ENCODE measurements at regions not wholly inside any gene's neighbourhood (a gene's known extent, or its start where the extent isn't known, plus 50 kb on each side); places are given as distances from the start of the nearest gene placed in this dataset.
A peak's percentile ranks its signal among the peaks of the same experiment; 100 is the strongest.
"Not testable (repeated sequence)": the region's sequence is repeated elsewhere in the genome, so short reads cannot be mapped to it uniquely, and the experiment has no call there.

DNA sequence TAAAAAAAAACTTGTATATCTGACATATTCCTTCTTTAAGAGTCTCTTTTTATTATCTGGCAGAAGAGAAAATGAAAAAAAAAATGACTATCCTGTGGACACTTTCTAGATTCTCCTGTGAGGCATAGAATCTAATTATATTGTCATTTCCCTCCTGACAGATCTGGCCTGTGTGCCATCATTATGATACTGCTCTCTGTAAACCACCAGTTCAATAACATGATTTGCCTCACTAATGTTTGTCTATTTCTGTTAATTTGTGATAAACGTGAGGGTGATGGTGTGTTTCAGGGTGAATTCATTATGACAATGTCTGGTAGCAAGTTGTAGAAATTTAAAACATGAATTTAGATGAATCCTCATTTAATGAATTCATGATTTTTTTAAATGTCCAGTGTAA is 844.5 kb upstream of the ADGRB3 start:
- no peak for DNase-seq (ENCODE audit: low read depth)

GRCh38 chr6:67787119-67787518 is 848.0 kb upstream of the ADGRB3 start:
- not testable (repeated sequence) for DNase-seq (ENCODE audit: low read depth)

DNA sequence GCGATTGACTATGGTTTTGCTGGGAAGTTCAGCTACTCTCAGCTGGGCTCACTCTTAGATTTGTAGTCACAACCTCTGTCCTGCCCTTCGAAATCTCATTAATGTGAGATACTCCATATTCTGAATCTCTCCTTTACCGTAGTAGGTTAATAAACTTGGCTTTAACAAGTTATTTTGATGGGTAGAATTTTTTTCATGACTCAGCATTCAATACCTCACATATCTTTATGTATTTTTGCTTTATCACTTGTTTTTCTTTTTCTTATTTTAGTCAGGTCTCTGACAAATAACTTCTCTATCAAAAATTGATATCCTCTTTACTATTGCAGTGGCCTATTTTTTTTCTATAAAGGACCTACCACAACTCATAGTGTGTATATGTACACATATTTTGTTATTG is 855.2 kb upstream of the ADGRB3 start:
- DNase-seq (ENCODE audit: low read depth) = no peak

DNA sequence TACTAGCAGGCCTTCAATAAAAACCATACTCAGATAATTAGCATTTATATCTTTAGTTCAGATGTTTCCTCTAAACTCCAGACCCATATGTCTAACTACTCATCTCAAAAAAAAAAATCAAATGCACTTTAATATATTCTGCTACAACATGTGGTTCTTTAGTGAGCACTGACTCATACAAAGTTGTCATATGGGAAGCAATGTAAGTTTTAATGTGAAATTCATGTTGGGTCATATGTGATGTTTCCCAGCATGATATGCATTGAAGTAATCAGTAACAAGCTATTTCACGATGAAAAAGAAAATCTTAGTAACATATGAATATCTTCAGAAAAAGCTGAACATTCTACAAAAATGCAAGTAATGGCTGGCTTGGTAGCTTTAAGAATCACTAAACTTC is 859.7 kb upstream of the ADGRB3 start:
- no peak for DNase-seq (ENCODE audit: low read depth)

DNA sequence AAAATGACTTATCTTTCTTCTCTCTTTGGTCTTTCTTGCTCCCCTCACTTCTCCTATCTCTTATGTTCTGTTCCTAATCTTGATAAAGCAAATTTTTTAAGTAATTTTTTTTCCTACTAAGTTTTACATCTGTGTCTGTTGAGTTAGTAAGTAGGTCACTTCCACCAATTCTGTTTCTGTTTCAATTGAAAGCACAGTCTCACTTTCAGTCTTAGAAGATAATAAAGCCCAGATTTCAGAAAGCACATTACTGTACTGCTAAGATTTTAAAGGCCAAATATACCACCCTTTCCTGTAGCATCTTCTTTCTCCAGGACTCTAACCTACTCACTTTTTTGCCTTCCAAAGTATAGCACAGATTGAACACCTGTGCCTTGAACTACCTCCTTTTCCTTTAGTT is 866.1 kb upstream of the ADGRB3 start:
- no peak for DNase-seq (ENCODE audit: low read depth)

DNA sequence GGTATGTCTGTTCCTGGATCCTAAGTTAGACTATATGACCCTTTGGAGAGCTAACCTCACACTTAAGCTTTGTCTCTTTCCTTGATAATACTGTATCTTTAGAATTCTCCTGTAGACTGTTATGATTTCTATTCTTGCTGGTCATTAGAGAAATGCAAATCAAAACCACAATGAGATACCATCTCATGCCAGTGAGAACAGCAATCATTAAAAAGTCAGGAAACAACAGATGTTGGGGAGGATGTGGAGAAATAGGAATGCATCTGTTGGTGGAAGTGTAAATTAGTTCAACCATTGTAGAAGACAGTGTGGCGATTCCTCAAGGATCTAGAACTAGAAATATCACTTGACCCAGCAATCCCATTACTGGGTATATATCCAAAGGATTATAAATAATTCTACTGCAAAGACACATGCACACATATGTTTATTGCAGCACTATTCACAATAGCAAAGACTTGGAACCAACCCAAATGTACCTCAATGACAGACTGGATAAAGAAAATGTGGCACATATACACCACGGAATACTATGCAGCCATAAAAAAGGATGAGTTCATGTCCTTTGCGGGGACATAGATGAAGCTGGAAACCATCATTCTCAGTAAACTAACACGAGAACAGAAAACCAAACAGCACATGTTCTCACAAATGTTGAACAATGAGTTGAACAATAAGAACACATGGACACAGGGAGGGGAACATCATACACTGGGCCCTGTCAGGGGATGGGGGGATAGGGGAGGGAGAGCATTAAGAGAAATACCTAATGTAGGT is 867.8 kb upstream of the ADGRB3 start:
- DNase-seq (ENCODE audit: low read depth) = not testable (repeated sequence)

DNA sequence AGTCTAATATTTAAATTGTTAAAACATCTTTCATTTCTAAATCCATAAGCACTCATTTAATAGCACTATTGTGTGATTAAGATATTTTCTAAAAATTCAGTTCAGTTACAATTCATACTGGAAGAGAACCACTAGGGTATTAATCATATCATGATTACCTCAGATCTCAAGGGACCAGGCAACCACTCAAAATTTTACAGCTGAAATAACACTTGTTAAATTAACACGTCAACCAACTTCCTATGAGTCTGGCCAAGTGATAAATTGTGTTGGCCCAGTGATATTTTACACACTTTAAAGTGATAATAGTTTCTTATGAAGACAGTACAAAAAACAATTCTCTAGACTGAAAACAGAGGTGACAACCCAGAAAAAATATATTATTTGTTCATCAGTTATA is 869.0 kb upstream of the ADGRB3 start:
- peak; percentile 50 for DNase-seq (ENCODE audit: low read depth)

GRCh38 chr6:67759001-67759400 is 876.1 kb upstream of the ADGRB3 start:
- no peak for DNase-seq (ENCODE audit: low read depth)

GRCh38 chr6:67757465-67758033 is 877.5 kb upstream of the ADGRB3 start:
- DNase-seq (ENCODE audit: low read depth) = no peak

- peak; percentile 20 for DNase-seq (ENCODE audit: low read depth)
Measured at GRCh38 chr6:67748521-67748920, 886.6 kb upstream of the ADGRB3 start.

DNA sequence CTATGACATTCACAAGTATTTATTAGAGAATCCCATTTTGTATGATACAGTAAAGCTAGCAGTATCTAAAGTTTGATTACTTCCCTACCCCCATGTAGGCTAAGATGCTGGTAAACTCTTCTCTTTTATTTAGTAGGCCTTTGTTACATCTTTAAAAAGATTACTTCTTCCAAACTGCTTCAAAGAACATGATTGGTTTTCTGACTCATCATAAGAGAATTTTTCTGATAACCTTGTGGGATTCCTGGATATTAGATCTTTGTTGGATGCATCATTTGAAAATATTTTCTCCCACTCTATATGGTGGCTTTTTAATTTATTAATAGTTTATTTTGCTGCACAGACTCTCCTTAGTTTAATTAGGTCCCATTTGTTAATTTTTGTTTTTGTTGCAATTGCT is 898.3 kb upstream of the ADGRB3 start:
- no peak for DNase-seq (ENCODE audit: low read depth)

DNA sequence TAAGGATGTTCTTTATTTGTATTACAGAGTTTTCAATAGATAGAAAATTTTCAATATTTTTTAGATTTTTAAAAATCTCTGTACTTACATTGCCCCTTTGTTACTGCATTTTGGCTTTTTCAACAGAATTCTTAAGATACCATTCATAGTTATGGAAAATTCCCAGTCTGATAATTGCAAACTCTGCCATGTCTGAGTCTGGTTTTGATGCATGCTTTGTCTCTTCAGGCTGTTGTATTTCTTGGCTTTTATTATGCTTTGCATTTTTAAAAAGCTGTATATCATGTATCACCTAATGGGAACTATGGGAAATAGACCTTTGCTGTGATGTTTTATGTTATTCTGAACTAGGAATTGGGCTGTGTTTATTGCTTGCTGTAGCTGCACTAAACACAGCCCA is 898.9 kb upstream of the ADGRB3 start:
- DNase-seq (ENCODE audit: low read depth) = no peak

DNA sequence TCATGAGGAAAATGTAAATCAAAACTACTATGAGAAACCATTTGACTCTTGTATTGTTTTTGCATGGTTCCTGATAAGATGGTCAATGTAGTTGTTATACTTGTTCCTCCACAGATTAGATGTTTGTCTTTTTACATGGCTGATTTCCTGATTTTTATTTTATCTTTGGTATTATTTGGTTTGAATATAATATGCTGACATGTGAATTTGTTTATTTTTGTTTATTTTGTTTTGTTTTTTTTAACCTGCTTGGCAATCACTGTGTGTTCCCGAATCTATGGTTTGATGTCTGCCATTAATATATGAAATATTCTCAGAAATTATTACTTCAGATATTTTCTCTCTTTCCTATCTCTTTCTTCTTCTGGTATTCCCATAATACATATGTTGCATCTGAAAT is 899.5 kb upstream of the ADGRB3 start:
- no peak for DNase-seq (ENCODE audit: low read depth)

GRCh38 chr6:67722861-67723261 is 912.2 kb upstream of the ADGRB3 start:
- no peak for DNase-seq (ENCODE audit: low read depth)

DNA sequence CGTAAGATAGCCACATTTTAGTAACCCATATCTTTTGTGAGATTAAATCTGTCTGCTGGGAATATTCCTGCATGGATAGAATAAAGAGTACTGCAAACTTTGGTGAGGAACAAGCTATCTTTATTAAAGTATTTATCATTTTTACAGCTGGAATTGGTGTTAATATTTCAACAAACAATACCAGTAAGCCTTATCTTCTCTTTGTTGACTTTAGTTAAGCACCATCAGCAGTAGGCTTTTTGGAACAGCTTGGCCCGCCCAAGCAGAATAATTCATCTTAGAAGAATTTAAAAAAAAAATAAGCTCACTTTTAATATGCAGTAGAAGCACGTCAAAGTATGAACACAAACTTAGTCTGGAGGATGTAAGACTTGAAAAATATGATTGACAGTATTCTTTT is 917.8 kb upstream of the ADGRB3 start:
- no peak for DNase-seq (ENCODE audit: low read depth)

DNA sequence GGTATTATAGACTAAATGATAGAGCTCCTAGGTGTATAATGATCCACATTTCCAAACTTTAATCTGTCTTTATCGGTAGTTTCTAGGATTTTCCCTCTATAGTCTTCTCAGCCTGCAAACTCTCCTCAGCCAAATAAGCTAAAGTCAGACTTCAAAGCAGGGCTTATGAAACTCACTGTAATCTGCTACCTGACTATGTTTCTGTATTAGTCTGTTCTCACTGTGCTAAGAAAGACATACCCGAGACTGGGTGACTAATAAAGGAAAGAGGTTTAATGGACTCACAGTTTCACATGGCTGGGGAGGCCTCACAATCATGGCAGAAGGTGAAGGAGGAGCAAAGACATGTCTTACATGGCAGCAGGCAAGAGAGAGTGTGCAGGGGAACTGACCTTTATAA is 928.7 kb upstream of the ADGRB3 start:
- DNase-seq (ENCODE audit: low read depth) = no peak

- no peak for DNase-seq (ENCODE audit: low read depth)
Measured at GRCh38 chr6:67698534-67698933, 936.5 kb upstream of the ADGRB3 start.

GRCh38 chr6:67694127-67694526 is 941.0 kb upstream of the ADGRB3 start:
- DNase-seq (ENCODE audit: low read depth) = no peak

- no peak for DNase-seq (ENCODE audit: low read depth)
Measured at GRCh38 chr6:67689329-67689728, 945.8 kb upstream of the ADGRB3 start.

- no peak for DNase-seq (ENCODE audit: low read depth)
Measured at GRCh38 chr6:67687396-67687795, 947.7 kb upstream of the ADGRB3 start.

- DNase-seq (ENCODE audit: low read depth) = not testable (repeated sequence)
Measured at GRCh38 chr6:67686225-67686624, 948.9 kb upstream of the ADGRB3 start.

GRCh38 chr6:67683960-67684359 is 951.1 kb upstream of the ADGRB3 start:
- peak; percentile 6 for DNase-seq (ENCODE audit: low read depth)

- DNase-seq (ENCODE audit: low read depth) = no peak
Measured at GRCh38 chr6:67680297-67680932, 954.7 kb upstream of the ADGRB3 start.
